Thyroid gland (tissue), 4 donors: ENCODE measurements at regions not wholly inside any gene's neighbourhood (a gene's known extent, or its start where the extent isn't known, plus 50 kb on each side); places are given as distances from the start of the nearest gene placed in this dataset.
"Not testable (repeated sequence)": the region's sequence is repeated elsewhere in the genome, so short reads cannot be mapped to it uniquely, and the experiment has no call there.

Experiments
- DNase-seq, 2 donors: peaks; one replicate each; pipeline ENCODE4 v3.0.0-alpha.2; 2019
- H3K27ac ChIP-seq, 3 donors: fragments of 200-600 bp; sonication (generic); 1 replicate in 2 of 3; 2 replicates in 1 of 3; pipeline ENCODE4 v1.5.1; 2016 to 2019; ENCODE audit warnings: mild to moderate bottlenecking in 1 of 3, moderate library complexity in 1 of 3
- H3K27me3 ChIP-seq: fragments of 200-600 bp; sonication (generic); one replicate; pipeline ENCODE4 v1.5.1; 2019
- H3K36me3 ChIP-seq, 2 donors: fragments of 200-600 bp; sonication (generic); one replicate each; pipeline ENCODE4 v1.5.1; 2016 to 2019
- H3K4me1 ChIP-seq, 2 donors: fragments of 200-600 bp; sonication (generic); one replicate each; pipeline ENCODE4 v1.5.1; 2017 to 2019
- H3K4me3 ChIP-seq, 3 donors: fragments of 200-600 bp; sonication (generic); replicated peaks in 1 of 3; 1 replicate in 2 of 3; 2 replicates in 1 of 3; pipeline ENCODE4 v1.5.1; 2016; ENCODE audit warnings: mild to moderate bottlenecking in 1 of 3
- H3K9me3 ChIP-seq: fragments of 200-600 bp; sonication (generic); one replicate; pipeline ENCODE4 v1.5.1; 2017
- POLR2A ChIP-seq, 2 donors: fragments of 450-650 bp; IDR thresholded peaks; one replicate each; pipeline ENCODE4 v1.6.1; 2017; ENCODE audit warnings: antibody characterized with exemption in 2 of 2, mild to moderate bottlenecking in 2 of 2, moderate library complexity in 1 of 2
- WGBS, 2 donors: methylation state at CpG; one replicate each; pipeline ENCODE4 v1.1.5; 2017; 5-methylcytosine and 5-hydroxymethylcytosine counted together
- intact Hi-C: fragments of 100-400 bp; cut with DNase I; formaldehyde crosslinking; loops from one replicate; pipeline ENCODE4 v1.15.1; 2023
- TF ChIP-seq, protein P1 (sequence below), 6 experiments: fragments of 200-600 bp in 3 of 6; fragments of 450-650 bp in 3 of 6; sonication (generic) in 3 of 6; IDR thresholded peaks; one replicate each; pipeline ENCODE4 v1.5.1; 2016 to 2019; ENCODE audit warnings: antibody characterized with exemption in 6 of 6, mild to moderate bottlenecking in 2 of 6, inconsistent platforms in 1 of 6, moderate library complexity in 1 of 6

DNA sequence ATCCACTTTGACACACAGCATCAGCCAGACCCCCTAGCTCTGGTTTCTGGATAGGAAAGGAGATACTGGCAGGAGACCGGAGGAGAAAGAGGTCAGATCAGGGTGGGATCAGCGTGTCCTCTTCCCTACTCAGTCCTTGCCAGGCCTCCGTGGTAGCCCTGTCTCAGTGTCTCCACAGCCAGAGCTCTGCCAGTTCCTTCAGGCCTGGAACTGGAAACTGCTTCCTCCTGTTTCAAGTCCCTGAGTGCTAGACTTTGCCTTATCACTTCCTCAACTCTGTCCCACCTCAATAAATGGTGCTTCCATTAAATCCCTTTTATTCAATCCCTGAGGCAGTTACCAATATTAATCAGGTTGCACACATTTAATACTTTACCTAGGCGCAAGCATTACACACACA lies 96.8 kb upstream of the LY86 start:
- no peak for DNase-seq
- no peaks in the 10 kb centered on the region for H3K4me1 ChIP-seq
- H3K27ac ChIP-seq = no peak overlapping the region
- TF ChIP-seq POLR2A (IDR thresholded peaks at IDR 0.05) = no peak
- TF ChIP-seq, protein P1, sequence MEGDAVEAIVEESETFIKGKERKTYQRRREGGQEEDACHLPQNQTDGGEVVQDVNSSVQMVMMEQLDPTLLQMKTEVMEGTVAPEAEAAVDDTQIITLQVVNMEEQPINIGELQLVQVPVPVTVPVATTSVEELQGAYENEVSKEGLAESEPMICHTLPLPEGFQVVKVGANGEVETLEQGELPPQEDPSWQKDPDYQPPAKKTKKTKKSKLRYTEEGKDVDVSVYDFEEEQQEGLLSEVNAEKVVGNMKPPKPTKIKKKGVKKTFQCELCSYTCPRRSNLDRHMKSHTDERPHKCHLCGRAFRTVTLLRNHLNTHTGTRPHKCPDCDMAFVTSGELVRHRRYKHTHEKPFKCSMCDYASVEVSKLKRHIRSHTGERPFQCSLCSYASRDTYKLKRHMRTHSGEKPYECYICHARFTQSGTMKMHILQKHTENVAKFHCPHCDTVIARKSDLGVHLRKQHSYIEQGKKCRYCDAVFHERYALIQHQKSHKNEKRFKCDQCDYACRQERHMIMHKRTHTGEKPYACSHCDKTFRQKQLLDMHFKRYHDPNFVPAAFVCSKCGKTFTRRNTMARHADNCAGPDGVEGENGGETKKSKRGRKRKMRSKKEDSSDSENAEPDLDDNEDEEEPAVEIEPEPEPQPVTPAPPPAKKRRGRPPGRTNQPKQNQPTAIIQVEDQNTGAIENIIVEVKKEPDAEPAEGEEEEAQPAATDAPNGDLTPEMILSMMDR (IDR thresholded peaks at IDR 0.05) = no peak
- no peaks in the 10 kb centered on the region for H3K27me3 ChIP-seq
- 79 to 89% methylated on average over 4 of the region's 4 CpGs for WGBS, 2 donors
- no peaks in the 10 kb centered on the region for H3K9me3 ChIP-seq
- intact Hi-C loops = no loop called here
- no peak overlapping the region for H3K4me3 ChIP-seq
- no peaks in the 10 kb centered on the region for H3K36me3 ChIP-seq

DNA sequence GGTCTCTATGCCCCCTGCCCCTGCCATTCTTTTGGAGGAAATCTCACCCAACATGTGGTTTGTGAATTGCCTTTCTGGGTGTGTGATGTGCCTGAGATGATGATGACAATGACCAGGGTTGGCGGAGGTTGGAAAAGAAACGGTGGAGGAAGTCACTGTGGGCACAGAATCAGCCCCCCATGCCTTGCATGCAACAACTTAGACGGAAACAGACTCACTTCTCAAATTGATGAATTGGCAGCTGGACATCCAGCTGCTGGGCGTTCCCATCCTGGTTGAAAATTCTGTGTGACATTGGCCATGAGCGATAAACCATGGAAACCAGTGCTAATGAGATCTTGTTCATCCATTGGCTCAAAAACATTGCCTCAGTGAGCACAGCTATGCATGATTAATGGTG lies 95.8 kb upstream of the LY86 start:
- Histone ChIP-seq H3K27ac (no peak overlapping the region), H3K27me3 (no peaks in the 10 kb centered on the region), H3K4me1 (no peaks in the 10 kb centered on the region), H3K36me3 (no peaks in the 10 kb centered on the region), H3K9me3 (no peaks in the 10 kb centered on the region), H3K4me3 (no peak overlapping the region)
- no peak for DNase-seq
- intact Hi-C loops = no loop called here
- TF ChIP-seq POLR2A (IDR thresholded peaks at IDR 0.05) = no peak
- TF ChIP-seq, protein P1 (IDR thresholded peaks at IDR 0.05) = no peak
- WGBS, 2 donors = 84 to 94% methylated on average over 5 of the region's 5 CpGs

GRCh38 chr6:6494139-6494538 lies 94.4 kb upstream of the LY86 start:
- H3K27ac ChIP-seq, H3K4me1 ChIP-seq, H3K9me3 ChIP-seq, H3K4me3 ChIP-seq, H3K36me3 ChIP-seq, intact Hi-C loops, H3K27me3 ChIP-seq, DNase-seq: not testable (repeated sequence)
- WGBS, 2 donors = 91 to 97% methylated on average over 7 of the region's 7 CpGs

DNA sequence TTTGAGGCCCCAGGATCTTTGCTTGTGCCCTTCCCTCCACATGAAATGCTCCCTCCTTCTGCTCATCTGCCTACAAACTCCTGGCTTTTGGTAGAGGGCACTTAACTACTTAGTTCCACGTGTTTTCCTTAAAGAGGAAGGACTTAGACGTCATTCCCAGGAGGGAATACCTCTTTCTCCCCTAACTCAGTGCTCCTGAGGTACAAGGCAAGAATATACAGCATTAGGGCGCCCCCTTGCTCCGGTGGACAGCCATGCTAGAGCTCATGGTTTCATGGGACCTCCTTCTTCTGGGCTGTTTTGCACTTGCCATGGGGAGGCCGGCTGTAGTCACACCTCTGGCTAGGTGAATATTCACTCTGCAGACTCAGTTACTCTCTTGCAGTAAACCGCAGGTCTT lies 93.8 kb upstream of the LY86 start:
- no peak for TF ChIP-seq POLR2A (IDR thresholded peaks at IDR 0.05)
- TF ChIP-seq, protein P1 (IDR thresholded peaks at IDR 0.05) = peak in 4 of 6 experiments; percentile 38 to 57 (median 43)
- no peaks in the 10 kb centered on the region for H3K9me3 ChIP-seq
- intact Hi-C loops = no loop called here
- no peaks in the 10 kb centered on the region for H3K4me1 ChIP-seq
- 17 to 30% methylated on average over 5 to 6 of the region's 6 CpGs for WGBS, 2 donors
- DNase-seq = peak; percentile 42 to 60
- H3K4me3 ChIP-seq = no peak overlapping the region
- no peaks in the 10 kb centered on the region for H3K27me3 ChIP-seq
- no peaks in the 10 kb centered on the region for H3K36me3 ChIP-seq
- H3K27ac ChIP-seq = no peak overlapping the region

- Histone ChIP-seq H3K27me3 (no peaks in the 10 kb centered on the region), H3K36me3 (no peaks in the 10 kb centered on the region), H3K9me3 (no peaks in the 10 kb centered on the region), H3K4me3 (no peak overlapping the region), H3K27ac (no peak overlapping the region), H3K4me1 (no peaks in the 10 kb centered on the region)
- 87% methylated on average over 3 of the region's 3 CpGs for WGBS, 2 donors
- no peak for TF ChIP-seq POLR2A (IDR thresholded peaks at IDR 0.05)
- TF ChIP-seq, protein P1 (IDR thresholded peaks at IDR 0.05) = no peak
- intact Hi-C loops = no loop called here
- no peak for DNase-seq
Observed at GRCh38 chr6:6495851-6496250, 92.7 kb upstream of the LY86 start.

DNA sequence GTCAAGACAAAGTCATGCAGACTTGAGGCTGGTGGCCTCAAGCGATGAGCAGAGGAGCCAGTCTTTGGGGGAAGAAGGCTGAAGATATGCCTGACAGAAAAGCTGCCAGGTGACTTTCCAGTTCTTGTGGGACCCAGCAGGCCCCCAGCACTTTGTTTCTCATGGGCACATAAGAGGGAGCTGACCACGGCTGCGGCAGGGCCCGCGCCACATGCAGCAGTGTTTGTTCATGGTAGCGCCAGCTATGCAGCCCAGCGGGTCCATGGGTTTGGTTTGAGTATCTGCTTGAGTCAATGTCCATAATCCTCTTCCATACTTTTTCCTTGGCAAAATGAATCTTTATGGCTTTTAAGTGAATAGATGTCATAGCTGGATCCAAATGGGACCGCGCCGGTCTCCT lies 91.0 kb upstream of the LY86 start:
- H3K27ac ChIP-seq = no peak overlapping the region
- WGBS, 2 donors = 93 to 99% methylated on average over 10 of the region's 10 CpGs
- intact Hi-C loops = no loop called here
- no peak for DNase-seq
- no peaks in the 10 kb centered on the region for H3K27me3 ChIP-seq
- no peak overlapping the region for H3K4me3 ChIP-seq
- H3K4me1 ChIP-seq = no peaks in the 10 kb centered on the region
- TF ChIP-seq, protein P1 (IDR thresholded peaks at IDR 0.05) = no peak
- no peaks in the 10 kb centered on the region for H3K36me3 ChIP-seq
- H3K9me3 ChIP-seq = no peaks in the 10 kb centered on the region
